DMS 273 (cell line): ENCODE measurements at regions not wholly inside any gene's neighbourhood (a gene's known extent, or its start where the extent isn't known, plus 50 kb on each side); places are given as distances from the start of the nearest gene placed in this dataset.
"Not testable (repeated sequence)": the region's sequence is repeated elsewhere in the genome, so short reads cannot be mapped to it uniquely, and the experiment has no call there.

ENCODE experiments used
- DNase-seq: peaks from one replicate; lab custom pipeline; 2025; ENCODE audit not compliant: unreplicated experiment; lab: John Stamatoyannopoulos, UW

DNA sequence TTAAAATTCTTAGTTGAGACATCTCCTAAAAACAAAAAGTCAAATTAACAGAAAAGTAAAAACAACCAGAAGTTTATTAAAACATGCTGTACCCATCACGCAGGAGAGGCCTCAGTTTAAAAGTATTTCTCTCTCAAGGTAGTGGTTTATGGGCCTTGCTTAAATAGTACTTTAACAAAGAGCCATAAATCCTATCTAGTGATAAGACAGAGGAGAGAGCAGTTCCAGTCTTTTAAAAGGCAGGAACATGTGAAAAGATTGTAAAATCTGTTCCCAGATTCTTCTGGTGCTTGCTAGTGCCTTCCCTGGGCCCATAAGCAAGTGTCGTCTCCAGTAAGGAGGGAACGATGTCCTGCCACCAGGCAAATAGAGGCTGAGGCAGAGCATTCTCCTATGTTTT is 476.3 kb upstream of the ADGRL3 start:
- DNase-seq = no peak

DNA sequence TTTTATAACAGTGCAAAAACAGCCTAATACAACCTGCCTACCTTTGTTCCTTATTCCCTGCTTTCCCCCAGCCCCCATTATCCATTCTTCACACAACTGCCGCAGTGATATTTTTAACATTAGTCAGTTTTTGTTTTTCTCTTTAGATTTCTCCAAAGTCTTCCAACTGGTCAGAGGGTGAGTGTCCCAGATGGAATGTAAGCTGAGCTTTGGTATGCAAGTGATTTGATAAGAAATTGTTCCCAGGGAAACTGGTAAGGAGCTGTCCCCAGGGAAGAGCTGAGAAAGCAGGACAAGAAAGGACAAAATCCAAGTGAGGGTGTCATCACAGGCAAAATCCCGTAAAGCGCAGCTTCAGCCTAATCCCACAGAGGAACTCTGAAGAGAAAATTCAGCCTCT is 475.5 kb upstream of the ADGRL3 start:
- DNase-seq = no peak

DNA sequence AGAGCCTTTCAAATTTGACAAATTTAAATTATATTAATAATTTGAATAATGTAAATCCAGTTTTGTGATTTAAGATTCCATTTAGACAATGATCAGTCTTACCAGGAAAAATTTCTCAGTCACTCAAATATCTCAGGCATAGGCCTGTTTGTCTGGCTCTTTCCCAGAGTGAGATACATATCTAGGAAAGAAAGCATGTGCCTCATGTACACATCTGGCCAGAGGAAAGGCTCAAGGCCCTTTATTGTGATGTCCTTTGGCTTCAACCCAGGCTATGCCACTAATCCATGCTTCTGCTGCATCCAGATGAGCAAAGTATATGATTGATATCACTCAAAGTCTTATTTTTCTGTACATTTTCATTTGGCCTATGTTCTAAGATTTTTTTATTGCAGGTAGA is 473.3 kb upstream of the ADGRL3 start:
- DNase-seq = no peak

DNA sequence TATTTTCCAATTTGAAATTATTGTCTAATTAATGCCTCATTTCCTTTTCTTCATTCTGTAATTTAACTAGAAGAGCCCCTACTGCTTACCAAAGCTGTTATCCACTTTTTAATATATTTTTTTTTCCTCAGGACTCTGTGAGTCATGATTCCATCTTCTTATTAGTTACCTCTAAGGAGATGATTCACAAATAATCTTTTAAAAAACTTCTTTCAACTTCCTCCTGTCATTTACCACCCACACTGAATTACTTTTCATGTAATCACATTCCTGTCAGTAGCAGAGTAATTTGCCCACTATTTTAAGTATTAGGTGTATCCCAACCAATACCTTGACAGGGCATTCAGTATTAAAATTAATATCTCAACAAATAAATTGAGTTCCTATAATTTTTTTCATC is 470.9 kb upstream of the ADGRL3 start:
- DNase-seq = no peak

DNA sequence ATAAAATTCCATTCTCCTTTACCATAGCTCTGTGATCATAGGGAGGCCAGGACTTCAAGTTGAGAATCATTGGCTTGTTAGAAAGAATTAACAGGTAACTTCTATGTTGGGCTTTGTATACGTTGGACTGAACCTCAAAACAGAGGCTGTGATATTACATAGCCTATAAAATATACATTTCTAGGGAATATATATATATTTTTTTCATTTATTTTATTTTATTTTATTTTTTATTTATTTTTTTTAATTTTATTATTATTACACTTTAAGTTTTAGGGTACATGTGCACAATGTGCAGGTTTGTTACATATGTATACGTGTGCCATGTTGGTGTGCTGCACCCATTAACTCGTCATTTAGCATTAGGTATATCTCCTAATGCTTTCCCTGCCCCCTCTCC is 470.4 kb upstream of the ADGRL3 start:
- not testable (repeated sequence) for DNase-seq

DNA sequence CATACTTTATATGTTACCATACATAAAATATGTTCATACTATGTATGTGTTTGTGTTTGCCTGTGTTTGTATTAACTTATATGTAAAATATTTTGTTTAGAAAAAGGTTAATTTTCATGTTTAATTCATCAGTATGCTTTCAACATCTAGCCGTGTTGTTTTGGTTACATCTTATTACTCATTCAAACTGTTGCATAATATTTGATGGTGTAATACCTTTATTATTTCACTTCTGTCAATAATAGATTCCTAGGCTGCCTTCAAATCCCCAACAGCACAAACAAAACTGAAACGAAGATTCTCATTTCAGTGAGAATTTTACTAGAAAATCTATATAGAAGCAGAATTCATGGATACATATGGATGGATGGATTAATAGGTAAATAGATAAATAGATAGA is 462.3 kb upstream of the ADGRL3 start:
- DNase-seq = no peak

DNA sequence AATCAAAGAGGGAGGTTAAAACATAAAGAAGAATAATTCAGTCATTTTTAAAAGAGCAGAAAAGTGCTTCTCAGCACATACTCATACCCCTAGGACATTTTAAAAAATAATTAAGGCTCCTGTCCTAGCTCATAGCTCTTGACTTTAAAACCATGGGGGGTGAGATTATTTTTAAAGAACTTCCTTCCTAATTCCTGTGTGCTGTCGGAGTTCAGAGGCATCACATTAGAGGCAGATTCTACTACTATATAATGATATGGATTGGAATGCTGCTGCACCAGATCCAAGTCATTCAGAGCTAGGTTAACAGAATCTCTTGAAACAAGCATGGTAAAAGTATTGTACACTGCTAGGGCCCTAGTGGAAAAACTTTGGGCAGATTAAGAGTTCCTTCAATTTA is 456.5 kb upstream of the ADGRL3 start:
- DNase-seq = no peak

DNA sequence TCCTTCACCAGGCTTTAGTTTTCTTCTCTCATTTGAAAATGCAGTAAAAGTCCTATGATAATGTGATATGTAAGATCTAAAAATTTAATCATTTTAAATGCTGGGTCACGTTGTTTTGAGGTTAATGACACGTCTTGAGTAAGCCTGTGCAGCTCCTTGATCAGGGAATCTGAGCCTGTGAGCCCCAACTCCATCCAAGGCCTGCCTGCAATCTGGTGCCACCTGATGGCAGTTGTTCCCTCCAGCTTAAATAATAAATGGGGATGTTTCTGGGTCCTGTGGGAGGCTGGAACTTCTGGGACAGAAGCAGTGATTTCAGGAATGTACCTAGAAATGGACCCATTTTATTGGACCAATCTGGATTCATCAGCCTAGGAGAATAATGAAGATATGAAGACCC is 455.4 kb upstream of the ADGRL3 start:
- peak; percentile 1 for DNase-seq

DNA sequence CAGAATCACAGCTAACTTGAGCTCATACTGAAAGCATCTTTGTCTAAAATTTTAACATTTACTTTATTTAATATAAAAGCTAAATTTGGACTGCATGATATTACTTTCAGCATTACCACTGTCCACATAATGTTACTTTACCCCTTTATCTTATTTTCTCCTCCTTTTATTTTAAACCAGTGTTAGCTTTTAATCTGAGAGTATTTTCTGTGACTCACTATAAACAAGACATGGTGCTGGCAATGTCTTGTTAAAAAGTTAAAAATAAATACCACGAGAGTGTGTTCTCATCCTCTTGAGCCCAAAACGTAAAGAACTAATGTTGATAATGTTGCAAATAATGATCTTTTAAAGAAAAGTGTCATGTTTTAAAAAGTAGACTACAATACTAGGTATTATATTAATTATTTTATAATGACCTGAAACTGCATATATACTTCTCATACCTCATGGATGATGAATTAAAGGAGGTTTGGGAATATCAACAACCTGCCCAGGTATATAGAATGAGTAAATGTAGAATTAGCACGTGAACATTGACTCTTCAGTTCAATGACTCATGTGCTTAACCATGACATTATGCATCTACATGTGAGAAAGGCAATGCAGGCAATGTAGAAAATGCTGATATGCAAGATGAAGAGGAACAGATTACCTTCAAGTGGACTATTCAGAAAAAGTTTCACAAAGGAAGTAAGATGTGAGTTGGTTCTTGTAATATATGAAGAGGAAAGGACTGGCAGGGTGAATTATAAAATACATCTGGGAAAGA is 454.1 kb upstream of the ADGRL3 start:
- DNase-seq = no peak

DNA sequence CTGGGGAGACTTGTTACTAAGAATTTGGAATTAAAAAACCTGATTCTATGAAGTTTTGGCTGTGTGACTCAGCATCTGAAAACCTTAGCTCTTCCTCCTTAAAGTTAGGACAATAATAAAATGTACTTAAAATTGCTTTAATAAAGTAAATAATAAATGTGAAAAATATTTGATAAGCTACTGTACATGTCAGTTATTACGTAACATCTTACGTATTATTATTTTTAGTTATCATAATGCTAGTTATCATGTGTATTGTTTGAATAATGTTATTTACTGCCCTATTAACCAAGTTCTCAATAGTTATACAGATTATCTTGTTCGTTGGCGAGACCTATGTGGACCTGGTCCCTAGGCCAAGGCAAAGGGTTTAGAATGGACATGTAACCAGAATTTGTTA is 449.2 kb upstream of the ADGRL3 start:
- DNase-seq = no peak

DNA sequence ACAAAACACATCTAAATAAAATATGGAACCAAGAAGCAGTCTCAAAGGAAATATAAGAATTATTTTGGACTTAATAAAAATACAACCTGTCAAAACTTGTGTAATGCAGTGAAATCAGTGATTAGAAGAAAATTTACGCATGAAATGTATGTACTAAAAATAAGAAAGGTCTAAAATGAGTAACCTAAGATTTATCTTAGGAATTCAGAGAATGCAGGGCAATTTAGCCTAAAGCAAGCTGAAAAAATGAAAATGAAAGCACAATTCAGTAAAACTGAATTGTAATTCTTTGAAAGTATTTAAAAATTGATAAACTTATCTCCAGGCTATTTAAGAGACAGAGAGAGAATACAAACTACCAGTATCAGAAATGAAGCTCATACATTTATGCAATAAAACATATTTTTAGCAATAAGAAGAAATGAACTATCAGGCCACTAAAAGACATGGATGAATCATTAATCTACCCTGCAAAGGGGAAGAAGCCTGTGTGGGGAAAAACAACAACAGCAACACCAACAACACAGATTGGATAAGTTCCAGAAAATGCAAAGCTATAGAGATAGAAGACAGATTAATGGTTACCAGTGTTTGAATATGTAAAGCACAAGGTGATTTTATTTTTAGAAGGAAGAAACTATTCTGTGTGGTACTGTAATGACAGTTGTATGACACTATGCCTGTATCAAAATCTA is 442.0 kb upstream of the ADGRL3 start:
- DNase-seq = no peak

DNA sequence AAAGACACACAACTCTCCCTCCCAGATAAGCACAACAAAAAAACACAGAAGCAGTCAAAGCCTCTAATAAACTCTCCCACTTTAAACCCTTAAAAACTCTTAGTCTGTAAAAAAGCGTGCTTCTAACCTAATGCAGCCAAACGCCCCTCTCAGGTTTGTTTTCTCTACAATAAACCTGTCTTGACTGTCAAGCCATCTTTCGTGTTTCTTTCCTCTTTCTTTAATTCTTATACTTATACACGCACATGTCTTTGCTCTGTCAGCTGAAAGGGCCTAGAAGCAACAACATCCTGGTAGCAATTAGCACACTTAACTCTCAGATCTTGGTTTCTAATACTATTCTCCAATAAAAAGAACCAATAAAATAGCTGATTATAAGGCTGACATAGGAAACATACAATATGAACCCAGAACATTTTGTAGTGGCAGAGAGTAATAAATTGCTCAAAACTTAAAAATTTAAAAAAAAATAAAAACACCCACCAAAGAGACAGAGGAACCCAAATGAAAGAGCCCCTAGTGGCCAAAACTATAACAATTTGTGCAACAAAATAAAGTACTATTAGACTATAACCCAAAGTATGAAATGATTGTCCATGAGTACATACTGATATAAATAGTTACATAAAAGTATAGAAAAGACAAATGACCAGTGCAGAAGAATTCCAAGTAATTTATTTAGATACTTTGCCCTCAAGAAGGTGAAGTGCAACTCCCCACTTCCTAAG is 440.4 kb upstream of the ADGRL3 start:
- DNase-seq = peak; percentile 0

DNA sequence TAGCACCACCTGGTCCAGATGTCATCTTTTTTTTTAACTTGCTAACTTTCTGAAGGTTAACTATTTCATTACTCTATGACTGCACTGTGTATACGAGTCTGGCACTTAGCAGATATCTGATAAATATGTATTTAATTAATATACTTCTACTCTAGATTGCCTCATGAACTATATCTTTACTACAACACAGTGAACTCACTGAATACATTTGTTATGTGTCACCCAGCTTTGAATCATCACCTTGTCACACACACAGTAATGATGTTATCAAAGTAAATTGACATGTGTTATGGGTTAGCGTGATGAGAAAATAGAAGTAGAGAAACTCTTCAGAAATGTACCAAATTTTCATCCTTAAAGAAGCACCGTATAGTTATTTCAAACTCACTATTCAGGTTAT is 419.3 kb upstream of the ADGRL3 start:
- DNase-seq = no peak

DNA sequence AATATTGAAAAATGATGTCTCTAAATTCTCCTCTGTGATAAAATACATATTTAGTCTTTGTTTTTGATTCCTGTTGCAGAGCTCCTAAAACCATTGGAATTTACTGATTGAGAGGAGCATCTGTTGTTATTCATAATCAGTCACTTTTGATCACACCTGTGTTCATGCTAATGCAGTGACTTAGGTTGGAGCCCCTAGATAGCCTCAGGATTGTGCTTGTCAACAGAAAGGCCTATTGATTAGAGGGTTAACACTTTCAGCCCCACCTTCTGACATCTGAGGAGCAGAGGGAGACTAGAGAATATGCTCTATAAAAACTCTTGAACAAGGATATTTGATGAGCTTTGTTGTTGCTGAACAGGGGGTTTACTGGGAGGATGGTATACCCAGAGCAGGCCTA is 409.5 kb upstream of the ADGRL3 start:
- DNase-seq = no peak

DNA sequence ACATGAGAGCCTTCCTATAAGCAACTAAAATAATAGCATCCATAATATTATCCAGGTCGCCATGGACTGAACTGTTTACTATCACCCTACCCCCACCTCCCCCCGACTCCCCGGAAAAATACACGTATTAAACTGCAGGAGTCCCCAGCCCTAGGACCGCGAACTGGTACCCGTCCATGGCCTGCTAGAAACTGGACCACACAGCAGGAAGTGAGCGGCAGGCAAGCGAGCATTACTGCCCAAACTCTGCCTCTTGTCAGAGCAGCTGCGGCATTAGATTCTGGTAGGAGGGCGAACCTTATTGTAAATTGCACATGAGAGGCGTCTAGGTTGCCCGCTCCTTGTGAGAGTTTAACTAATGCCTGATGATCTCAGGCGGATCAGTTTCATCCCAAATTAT is 405.8 kb upstream of the ADGRL3 start:
- DNase-seq = no peak

DNA sequence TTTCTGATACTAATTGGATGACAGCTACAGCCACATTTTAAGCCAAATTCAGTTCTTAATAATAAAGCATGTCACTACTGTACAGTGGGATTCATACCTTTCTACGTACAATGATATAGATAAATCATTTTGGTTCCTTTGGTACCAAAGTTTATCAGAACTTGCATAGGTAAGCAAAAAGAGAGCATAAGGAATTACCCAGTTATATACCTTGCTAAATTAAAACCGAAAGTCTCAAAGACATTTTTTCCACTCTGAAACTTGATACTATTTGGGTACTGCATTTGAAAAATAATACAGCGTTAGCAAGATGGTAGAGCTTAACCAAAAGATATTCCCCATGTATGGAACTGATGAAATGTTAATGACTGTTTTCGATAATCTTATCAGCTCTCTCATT is 400.9 kb upstream of the ADGRL3 start:
- no peak for DNase-seq

DNA sequence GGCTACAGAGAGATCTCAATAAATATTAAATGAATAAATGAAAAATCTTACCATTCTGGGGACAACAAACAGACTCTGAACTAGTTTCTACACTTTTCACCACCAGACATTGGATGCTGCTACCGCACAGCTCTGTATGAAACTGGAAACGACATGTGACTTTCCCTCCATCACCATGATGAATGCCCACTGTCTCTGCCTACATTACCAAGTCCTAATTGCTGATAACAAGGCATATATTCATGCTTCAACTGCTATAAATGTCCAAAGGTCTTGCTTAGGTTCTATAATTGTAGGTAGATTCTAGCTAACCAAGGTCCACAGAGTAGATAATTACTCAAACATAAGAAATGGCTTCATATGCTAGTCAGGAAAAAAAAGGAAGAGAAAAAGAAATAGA is 399.4 kb upstream of the ADGRL3 start:
- DNase-seq = no peak

DNA sequence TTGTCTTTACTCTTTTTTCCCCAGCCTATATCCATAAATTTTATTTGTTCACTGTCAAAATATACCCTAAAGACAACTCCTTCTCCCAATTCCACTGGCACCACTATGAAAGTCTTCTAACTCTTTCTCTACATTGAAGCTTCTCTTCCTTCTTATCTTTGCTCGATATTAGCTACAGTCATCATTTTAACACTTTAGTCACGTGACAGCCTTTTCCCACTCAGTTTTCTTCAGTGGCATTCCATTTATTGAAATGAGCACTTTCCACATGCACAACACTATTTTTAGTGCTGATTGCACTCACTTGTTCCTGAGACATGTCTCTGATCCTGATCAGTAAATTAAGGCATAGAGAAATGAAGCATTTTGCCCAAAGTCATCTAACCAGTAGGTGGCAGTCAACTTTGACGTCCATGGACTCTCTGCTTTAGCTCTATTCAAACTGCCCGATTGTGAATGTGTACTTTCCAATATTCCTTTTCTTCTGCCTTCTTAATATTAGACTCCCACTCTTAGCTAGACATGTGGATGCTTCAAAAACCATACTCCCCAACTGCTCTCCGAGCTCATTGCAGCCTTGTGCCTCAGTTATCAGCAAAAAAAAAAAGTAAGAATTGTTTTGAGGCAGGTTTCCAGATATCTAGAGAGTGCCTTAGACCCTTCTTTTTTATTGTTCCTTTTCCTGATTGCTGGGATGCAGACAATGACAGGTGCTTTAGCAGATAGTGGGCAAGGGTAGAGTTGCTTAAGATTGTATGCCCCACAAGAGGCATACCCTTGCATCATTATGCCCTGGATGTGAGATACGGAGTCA is 394.4 kb upstream of the ADGRL3 start:
- DNase-seq = peak; percentile 59

DNA sequence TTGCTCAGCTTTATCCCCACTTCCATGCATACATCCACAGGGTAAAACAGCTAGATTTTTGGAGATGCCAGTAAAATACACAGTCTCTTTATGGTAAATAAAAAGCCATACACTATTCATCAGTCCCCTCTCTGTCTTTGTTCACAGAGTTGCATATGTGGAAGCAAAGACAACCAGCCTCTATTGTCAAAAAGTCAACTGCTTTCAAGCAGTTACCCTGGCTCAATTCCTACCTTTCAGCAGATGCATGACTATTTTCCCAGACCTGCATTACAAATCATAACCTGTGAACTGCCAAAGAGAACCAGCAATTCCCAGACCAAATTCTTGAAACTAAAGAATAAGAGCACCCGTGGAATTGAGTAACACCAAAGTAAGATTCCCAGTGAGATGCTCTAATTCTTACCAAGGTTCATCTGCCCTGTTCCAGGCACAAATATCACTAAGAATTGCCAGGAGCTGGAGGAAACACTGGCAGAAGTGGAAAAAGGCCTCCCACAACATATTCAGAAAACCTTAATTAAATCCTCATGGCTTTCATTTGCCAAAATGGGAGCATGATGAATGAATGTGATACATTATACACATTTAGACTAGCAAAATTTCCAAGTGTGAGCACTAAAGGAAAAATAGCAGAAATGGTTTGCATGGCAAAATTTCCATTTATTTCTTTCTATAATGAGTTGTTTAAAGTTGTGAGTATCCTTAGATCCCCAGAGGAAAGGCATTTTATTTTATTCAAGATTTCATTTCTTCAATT is 391.2 kb upstream of the ADGRL3 start:
- DNase-seq = no peak

DNA sequence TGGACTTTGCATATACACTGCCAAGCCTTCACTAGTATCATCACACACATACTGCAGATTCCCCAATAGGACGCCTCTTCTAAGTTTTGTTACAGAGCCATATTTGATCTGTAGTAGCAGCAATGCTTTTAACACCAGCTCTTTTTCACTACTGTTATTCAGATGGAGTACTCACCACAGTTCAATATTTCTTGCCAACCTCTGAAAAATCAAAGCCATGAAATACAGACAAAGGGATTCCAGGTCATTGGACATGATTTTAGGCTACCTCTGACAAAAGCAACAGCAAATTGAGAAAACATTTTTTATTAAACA is 390.7 kb upstream of the ADGRL3 start:
- DNase-seq = no peak

DNA sequence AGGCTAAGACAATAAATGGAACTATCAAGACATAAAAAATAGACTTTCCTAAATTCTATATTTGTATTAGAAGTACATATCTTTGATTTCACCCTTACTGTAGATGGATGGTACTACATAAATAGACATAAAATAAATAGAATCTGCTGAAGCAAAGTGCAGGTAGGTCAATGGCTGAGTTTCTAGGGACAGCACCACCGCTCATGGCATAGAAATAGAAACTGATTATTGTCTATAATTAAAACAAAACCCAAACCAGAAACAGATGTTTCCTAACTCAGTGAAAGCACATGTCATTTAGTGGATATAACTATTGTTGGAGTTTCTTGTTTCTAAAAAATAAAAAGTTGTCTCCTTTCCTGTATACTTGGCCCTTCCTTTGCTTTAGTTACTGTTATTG is 387.3 kb upstream of the ADGRL3 start:
- DNase-seq = no peak
